Parathyroid adenoma (tissue), 2 donors: ENCODE measurements at regions not wholly inside any gene's neighbourhood (a gene's known extent, or its start where the extent isn't known, plus 50 kb on each side); places are given as distances from the start of the nearest gene placed in this dataset.

Experiments used
- H2AFZ ChIP-seq: fragments of 300-600 bp; sonication (generic); one replicate; pipeline ENCODE4 v1.7.0; 2017; ENCODE audit warnings: antibody characterized with exemption, mild to moderate bottlenecking
- H3K27ac ChIP-seq: fragments of 300-600 bp; sonication (generic); one replicate; pipeline ENCODE4 v1.7.0; 2017
- H3K27me3 ChIP-seq: fragments of 300-600 bp; sonication (generic); one replicate; pipeline ENCODE4 v1.7.0; 2017; ENCODE audit warnings: low read length; ENCODE audit not compliant: control insufficient read depth, insufficient read depth
- H3K36me3 ChIP-seq: fragments of 300-600 bp; sonication (generic); one replicate; pipeline ENCODE4 v1.7.0; 2017; ENCODE audit warnings: low read length; ENCODE audit not compliant: control insufficient read depth, insufficient read depth
- H3K4me1 ChIP-seq: fragments of 300-600 bp; sonication (generic); one replicate; pipeline ENCODE4 v1.7.0; 2017; ENCODE audit warnings: control low read depth
- H3K4me2 ChIP-seq: fragments of 300-600 bp; sonication (generic); one replicate; pipeline ENCODE4 v1.7.0; 2017; ENCODE audit warnings: low read length
- H3K4me3 ChIP-seq: fragments of 300-600 bp; sonication (generic); one replicate; pipeline ENCODE4 v1.7.0; 2017; ENCODE audit warnings: low read depth, low read length
- H3K79me2 ChIP-seq: fragments of 300-600 bp; sonication (generic); one replicate; pipeline ENCODE4 v1.7.0; 2017; ENCODE audit warnings: control low read depth
- H3K9ac ChIP-seq: fragments of 300-600 bp; sonication (generic); one replicate; pipeline ENCODE4 v1.7.0; 2017; ENCODE audit warnings: mild to moderate bottlenecking
- H3K9me3 ChIP-seq: fragments of 300-600 bp; sonication (generic); one replicate; pipeline ENCODE4 v1.7.0; 2017; ENCODE audit warnings: low read length; ENCODE audit not compliant: control insufficient read depth
- CTCF ChIP-seq: fragments of 300-600 bp; sonication (generic); IDR thresholded peaks from one replicate; pipeline ENCODE4 v1.7.0; 2017; ENCODE audit warnings: antibody characterized with exemption, mild to moderate bottlenecking
- donor health status: primary hyperparathyroidism.

GRCh38 chr12:126570566-126570965, 1505.3 kb downstream of the AACS start:
- H3K9ac ChIP-seq: no peak overlapping the region
- no peak for TF ChIP-seq CTCF
- no peaks in the 10 kb centered on the region for H3K27me3 ChIP-seq
- no peaks in the 10 kb centered on the region for H3K79me2 ChIP-seq
- no peak overlapping the region for H3K4me2 ChIP-seq
- H3K4me1 ChIP-seq: no peaks in the 10 kb centered on the region
- H3K36me3 ChIP-seq: no peaks in the 10 kb centered on the region
- no peak overlapping the region for H3K27ac ChIP-seq
- no peak overlapping the region for H2AFZ ChIP-seq
- no peak overlapping the region for H3K4me3 ChIP-seq
- H3K9me3 ChIP-seq: no peaks in the 10 kb centered on the region

- Histone ChIP-seq H3K9me3 (no peaks in the 10 kb centered on the region), H2AFZ (no peak overlapping the region), H3K4me3 (no peak overlapping the region), H3K27me3 (no peaks in the 10 kb centered on the region), H3K27ac (no peak overlapping the region), H3K9ac (no peak overlapping the region), H3K4me2 (no peak overlapping the region), H3K79me2 (no peaks in the 10 kb centered on the region), H3K36me3 (no peaks in the 10 kb centered on the region), H3K4me1 (no peaks in the 10 kb centered on the region)
- no peak for TF ChIP-seq CTCF
These were observed 1506.9 kb downstream of the AACS start for GRCh38 chr12:126572170-126572569.

GRCh38 chr12:126581655-126582054, 1516.4 kb downstream of the AACS start:
- Histone ChIP-seq H3K4me3 (no peak overlapping the region), H3K9me3 (peaks cover 2% of the 10 kb centered on the region), H3K79me2 (no peaks in the 10 kb centered on the region), H3K27ac (no peak overlapping the region), H3K4me2 (no peak overlapping the region), H3K27me3 (no peaks in the 10 kb centered on the region), H3K36me3 (no peaks in the 10 kb centered on the region), H3K4me1 (no peaks in the 10 kb centered on the region), H2AFZ (no peak overlapping the region), H3K9ac (no peak overlapping the region)
- TF ChIP-seq CTCF: no peak

- Histone ChIP-seq H3K4me3 (no peak overlapping the region), H3K36me3 (no peaks in the 10 kb centered on the region), H3K9ac (no peak overlapping the region), H3K4me1 (no peaks in the 10 kb centered on the region), H3K9me3 (peaks cover 2% of the 10 kb centered on the region), H3K27me3 (no peaks in the 10 kb centered on the region), H2AFZ (no peak overlapping the region), H3K27ac (no peak overlapping the region), H3K4me2 (no peak overlapping the region), H3K79me2 (no peaks in the 10 kb centered on the region)
- TF ChIP-seq CTCF: no peak
These were observed 1517.0 kb downstream of the AACS start for GRCh38 chr12:126582231-126582630.

GRCh38 chr12:126588586-126589249, 1523.5 kb downstream of the AACS start:
- TF ChIP-seq CTCF: no peak
- no peaks in the 10 kb centered on the region for H3K27me3 ChIP-seq
- peaks cover 2% of the 10 kb centered on the region for H3K9me3 ChIP-seq
- no peaks in the 10 kb centered on the region for H3K79me2 ChIP-seq
- no peaks in the 10 kb centered on the region for H3K36me3 ChIP-seq
- no peak overlapping the region for H3K27ac ChIP-seq
- H2AFZ ChIP-seq: no peak overlapping the region
- no peak overlapping the region for H3K9ac ChIP-seq
- H3K4me1 ChIP-seq: no peaks in the 10 kb centered on the region
- H3K4me3 ChIP-seq: no peak overlapping the region
- H3K4me2 ChIP-seq: no peak overlapping the region
